ENCODE measurements at regions not wholly inside any gene's neighbourhood (a gene's known extent, or its start where the extent isn't known, plus 50 kb on each side); places are given as distances from the start of the nearest gene placed in this dataset.

DNA sequence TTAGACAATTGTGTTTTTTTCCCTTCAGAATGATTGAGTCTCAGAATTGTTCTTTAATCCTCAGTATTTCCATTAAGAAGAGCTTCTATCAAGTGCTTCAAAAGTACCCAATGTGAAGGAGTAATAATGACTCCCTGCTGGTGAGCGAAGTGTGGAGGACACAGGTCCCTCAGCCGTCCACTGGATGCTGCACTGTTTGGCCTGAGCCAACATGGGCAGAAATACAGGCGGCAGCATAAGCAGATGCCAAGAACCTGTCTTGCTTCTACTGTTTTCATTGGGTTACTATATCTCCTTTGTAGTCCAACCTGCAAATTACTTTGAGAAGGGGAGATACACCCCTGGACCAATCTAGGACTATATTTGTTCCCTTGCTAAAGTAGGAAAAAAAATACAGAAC lies 55.3 kb upstream of the DPH5 start:
- Histone ChIP-seq H3K9me3 (ENCODE audit: low read length) (no peaks in the 10 kb centered on the region), H4K20me1 (ENCODE audit: insufficient read depth, low read length) (no peaks in the 10 kb centered on the region), H3K4me2 (ENCODE audit: low read length) (no peak overlapping the region), H3K79me2 (ENCODE audit: insufficient read depth, low read depth, low read length) (no peaks in the 10 kb centered on the region), H3K4me1 (ENCODE audit: insufficient read depth, low read length, poor library complexity, severe bottlenecking) (no peaks in the 10 kb centered on the region), H2AFZ (ENCODE audit: low read length) (no peak overlapping the region), H3K9me2 (ENCODE audit: insufficient read depth, low read length) (no peaks in the 10 kb centered on the region), H3K27ac (ENCODE audit: low read depth, low read length, poor library complexity, severe bottlenecking) (no peak overlapping the region), H3K36me3 (ENCODE audit: insufficient read depth, low read length) (peaks cover 5% of the 10 kb centered on the region; the same call in 1 of the 2 replicates), H3K4me3 (ENCODE audit: low read depth, low read length, poor library complexity, severe bottlenecking) (no peak overlapping the region)
- intact Hi-C loops (cut with micrococcal nuclease; ENCODE audit: unreplicated experiment), result no loop called here
- BruUV-seq (replicated peaks), result no TSS peak
- TF ChIP-seq, protein P1, sequence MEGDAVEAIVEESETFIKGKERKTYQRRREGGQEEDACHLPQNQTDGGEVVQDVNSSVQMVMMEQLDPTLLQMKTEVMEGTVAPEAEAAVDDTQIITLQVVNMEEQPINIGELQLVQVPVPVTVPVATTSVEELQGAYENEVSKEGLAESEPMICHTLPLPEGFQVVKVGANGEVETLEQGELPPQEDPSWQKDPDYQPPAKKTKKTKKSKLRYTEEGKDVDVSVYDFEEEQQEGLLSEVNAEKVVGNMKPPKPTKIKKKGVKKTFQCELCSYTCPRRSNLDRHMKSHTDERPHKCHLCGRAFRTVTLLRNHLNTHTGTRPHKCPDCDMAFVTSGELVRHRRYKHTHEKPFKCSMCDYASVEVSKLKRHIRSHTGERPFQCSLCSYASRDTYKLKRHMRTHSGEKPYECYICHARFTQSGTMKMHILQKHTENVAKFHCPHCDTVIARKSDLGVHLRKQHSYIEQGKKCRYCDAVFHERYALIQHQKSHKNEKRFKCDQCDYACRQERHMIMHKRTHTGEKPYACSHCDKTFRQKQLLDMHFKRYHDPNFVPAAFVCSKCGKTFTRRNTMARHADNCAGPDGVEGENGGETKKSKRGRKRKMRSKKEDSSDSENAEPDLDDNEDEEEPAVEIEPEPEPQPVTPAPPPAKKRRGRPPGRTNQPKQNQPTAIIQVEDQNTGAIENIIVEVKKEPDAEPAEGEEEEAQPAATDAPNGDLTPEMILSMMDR (conservative IDR thresholded peaks at IDR 0.05; ENCODE audit: low read length), result no peak
- no peak for TF ChIP-seq EZH2phosphoT487 (IDR thresholded peaks at IDR 0.05; ENCODE audit: borderline replicate concordance, low read depth, low read length)
- ChIA-PET CTCF (ENCODE audit: unreplicated experiment) (no interaction called here), POLR2A (no interaction called here)
- DNase-seq (ENCODE audit: low spot score), result no peak

DNA sequence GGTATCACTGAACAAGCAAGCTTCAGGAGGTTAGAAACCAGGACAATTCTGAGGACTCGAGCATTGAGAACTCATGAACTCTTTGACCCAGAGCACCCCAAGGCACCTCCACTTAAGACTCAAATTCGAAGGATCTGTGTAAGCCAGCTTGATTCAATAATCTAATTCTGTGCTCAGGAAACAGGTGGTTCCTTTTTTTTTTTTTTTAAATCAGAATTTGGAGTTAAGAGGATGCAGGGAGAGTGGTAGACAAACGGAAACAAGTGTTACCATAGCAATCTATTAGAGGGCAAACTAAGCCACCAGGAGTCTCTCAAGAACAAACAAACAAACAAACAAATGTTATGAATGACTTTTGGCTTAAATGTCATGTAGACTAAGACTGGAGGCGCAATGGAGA lies 53.8 kb upstream of the DPH5 start:
- Histone ChIP-seq H3K9me2 (ENCODE audit: insufficient read depth, low read length) (no peaks in the 10 kb centered on the region), H3K9me3 (ENCODE audit: low read length) (no peaks in the 10 kb centered on the region), H4K20me1 (ENCODE audit: insufficient read depth, low read length) (no peaks in the 10 kb centered on the region), H3K4me1 (ENCODE audit: insufficient read depth, low read length, poor library complexity, severe bottlenecking) (no peaks in the 10 kb centered on the region), H3K4me2 (ENCODE audit: low read length) (no peak overlapping the region), H2AFZ (ENCODE audit: low read length) (no peak overlapping the region), H3K79me2 (ENCODE audit: insufficient read depth, low read depth, low read length) (no peaks in the 10 kb centered on the region), H3K36me3 (ENCODE audit: insufficient read depth, low read length) (peaks cover 10% of the 10 kb centered on the region; the same call in 1 of the 2 replicates), H3K27ac (ENCODE audit: low read depth, low read length, poor library complexity, severe bottlenecking) (no peak overlapping the region), H3K4me3 (ENCODE audit: low read depth, low read length, poor library complexity, severe bottlenecking) (no peak overlapping the region)
- ChIA-PET POLR2A (interaction anchor here (0.6 to 1.0 kb wide), 4 partner anchors 10 to 515 kb away, joined by 3 read pairs; no protein-coding TSS in a partner anchor), CTCF (ENCODE audit: unreplicated experiment) (no interaction called here)
- BruUV-seq (replicated peaks), result no TSS peak
- intact Hi-C loops (cut with micrococcal nuclease; ENCODE audit: unreplicated experiment), result no loop called here
- TF ChIP-seq, protein P1 (conservative IDR thresholded peaks at IDR 0.05; ENCODE audit: low read length), result no peak
- no peak for TF ChIP-seq EZH2phosphoT487 (IDR thresholded peaks at IDR 0.05; ENCODE audit: borderline replicate concordance, low read depth, low read length)
- DNase-seq (ENCODE audit: low spot score), result no peak

DNA sequence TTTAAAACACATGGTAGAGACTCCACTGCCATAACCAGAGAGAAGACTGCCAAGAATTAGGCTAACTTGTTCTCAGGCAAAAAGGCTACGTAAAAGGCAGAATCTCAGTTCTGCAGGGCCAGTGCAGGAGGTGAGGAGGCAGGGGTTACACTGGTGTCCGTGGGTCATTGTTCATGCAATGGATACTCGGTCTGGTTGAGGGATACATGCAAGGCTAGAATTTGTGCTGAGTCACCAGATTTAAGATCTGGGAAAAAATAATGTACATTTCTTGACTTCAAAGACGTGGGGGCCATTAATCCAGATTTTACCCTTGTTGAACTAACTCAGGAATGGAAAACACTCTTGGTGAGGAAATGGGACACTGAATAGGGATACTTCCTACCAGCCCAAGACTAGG lies 52.3 kb upstream of the DPH5 start:
- ChIA-PET CTCF (ENCODE audit: unreplicated experiment) (no interaction called here), POLR2A (interaction anchor here (1.4 kb wide), 1 partner anchor 26 kb away, joined by 3 read pairs; no protein-coding TSS in a partner anchor)
- peaks cover 10% of the 10 kb centered on the region; the same call in 1 of the 2 replicates for H3K36me3 ChIP-seq (ENCODE audit: insufficient read depth, low read length)
- H3K79me2 ChIP-seq (ENCODE audit: insufficient read depth, low read depth, low read length), result no peaks in the 10 kb centered on the region
- intact Hi-C loops (cut with micrococcal nuclease; ENCODE audit: unreplicated experiment), result no loop called here
- H2AFZ ChIP-seq (ENCODE audit: low read length), result no peak overlapping the region
- H4K20me1 ChIP-seq (ENCODE audit: insufficient read depth, low read length), result no peaks in the 10 kb centered on the region
- H3K4me1 ChIP-seq (ENCODE audit: insufficient read depth, low read length, poor library complexity, severe bottlenecking), result no peaks in the 10 kb centered on the region
- no peak overlapping the region for H3K27ac ChIP-seq (ENCODE audit: low read depth, low read length, poor library complexity, severe bottlenecking)
- BruUV-seq (replicated peaks), result no TSS peak
- no peak overlapping the region for H3K4me2 ChIP-seq (ENCODE audit: low read length)
- TF ChIP-seq, protein P1 (conservative IDR thresholded peaks at IDR 0.05; ENCODE audit: low read length), result no peak
- no peak for TF ChIP-seq EZH2phosphoT487 (IDR thresholded peaks at IDR 0.05; ENCODE audit: borderline replicate concordance, low read depth, low read length)
- H3K9me3 ChIP-seq (ENCODE audit: low read length), result no peaks in the 10 kb centered on the region
- no peak overlapping the region for H3K4me3 ChIP-seq (ENCODE audit: low read depth, low read length, poor library complexity, severe bottlenecking)
- DNase-seq (ENCODE audit: low spot score), result no peak
- no peaks in the 10 kb centered on the region for H3K9me2 ChIP-seq (ENCODE audit: insufficient read depth, low read length)
